GM19023 (cell line): ENCODE measurements at regions not wholly inside any gene's neighbourhood (a gene's known extent, or its start where the extent isn't known, plus 50 kb on each side); places are given as distances from the start of the nearest gene placed in this dataset.
"Not testable (repeated sequence)": the region's sequence is repeated elsewhere in the genome, so short reads cannot be mapped to it uniquely, and the experiment has no call there.

Experiments used
- ATAC-seq: cut with Tn5 transposase; IDR thresholded peaks from one replicate; pipeline ENCODE4 v1.9.1; 2021; ENCODE audit warnings: mild to moderate bottlenecking, moderate library complexity; ENCODE audit not compliant: unreplicated experiment

DNA sequence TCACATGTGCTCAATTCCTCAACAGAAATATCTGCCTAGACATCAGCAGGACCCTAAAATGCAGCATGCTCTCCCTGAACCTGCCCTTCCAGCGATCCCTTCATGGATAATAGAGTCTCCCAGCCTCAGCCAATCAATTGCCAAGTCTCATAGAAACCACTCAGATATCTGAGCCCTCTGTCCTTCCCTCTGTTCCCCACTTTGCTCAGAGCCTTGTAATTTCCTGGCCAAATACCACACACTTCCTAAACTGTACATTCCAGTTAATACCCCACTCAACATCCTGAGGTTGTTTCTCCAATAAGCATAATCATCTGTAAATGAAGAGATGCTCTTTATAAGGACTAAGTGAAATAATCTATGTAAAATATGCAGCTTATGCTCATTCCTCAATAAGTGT lies 59.3 kb upstream of the PTGFRN start:
- ATAC-seq = no peak

- ATAC-seq = not testable (repeated sequence)
These were observed 58.5 kb upstream of the PTGFRN start for GRCh38 chr1:116851189-116851588.

- no peak for ATAC-seq
These were observed 57.9 kb upstream of the PTGFRN start for GRCh38 chr1:116851846-116852245.

DNA sequence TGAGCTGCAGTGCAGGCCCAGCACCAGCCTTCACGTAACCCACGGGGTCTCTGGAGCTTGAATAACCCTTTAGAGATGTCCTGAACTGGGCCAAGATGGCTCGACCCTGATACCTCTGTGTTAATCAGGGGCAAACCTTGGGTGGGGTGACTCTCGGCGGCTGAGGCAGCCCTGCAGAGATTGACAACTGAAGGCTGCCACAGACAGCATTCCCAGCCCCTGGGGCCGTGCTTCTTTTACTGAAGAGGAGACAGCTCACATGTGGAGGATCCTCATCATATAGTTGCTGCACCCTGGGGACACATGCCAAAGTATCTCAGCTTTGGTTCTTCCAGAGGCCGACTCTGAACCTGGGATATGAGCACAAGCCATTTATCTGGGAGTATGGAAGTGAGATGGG lies 57.3 kb upstream of the PTGFRN start:
- no peak for ATAC-seq

DNA sequence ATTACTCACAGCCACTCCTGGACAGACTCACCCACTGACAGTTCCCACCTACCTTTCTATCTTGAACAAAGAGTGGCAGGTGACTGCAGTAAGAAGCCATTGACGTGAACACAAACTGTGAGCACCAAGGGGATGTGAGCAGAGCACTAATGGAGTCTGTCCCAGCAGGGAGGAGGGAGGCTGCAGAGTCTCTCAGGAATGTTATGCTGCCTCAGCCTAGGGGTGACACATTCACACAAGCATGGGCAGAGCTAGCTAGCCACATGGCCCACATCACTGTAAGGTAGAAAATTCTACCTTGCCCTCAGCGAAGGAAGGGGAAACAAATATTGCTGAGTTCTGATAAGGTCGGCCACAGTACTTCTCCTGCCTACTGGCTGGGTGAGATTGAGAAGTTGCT lies 56.8 kb upstream of the PTGFRN start:
- no peak for ATAC-seq

- no peak for ATAC-seq
These were observed 55.9 kb upstream of the PTGFRN start for GRCh38 chr1:116853680-116854402.

DNA sequence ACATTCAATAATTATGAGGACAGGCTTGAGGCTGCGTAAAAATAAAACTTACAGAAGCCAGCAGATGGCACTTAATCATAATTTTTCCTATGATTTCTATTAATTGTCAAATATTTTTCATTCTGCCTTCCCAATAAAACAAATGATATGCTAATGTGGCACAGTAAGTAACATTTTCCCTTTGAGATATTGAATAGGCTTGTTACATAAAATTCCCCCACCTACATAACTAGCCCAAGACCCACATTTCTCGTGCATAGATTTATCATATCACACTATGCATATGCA lies 55.4 kb upstream of the PTGFRN start:
- no peak for ATAC-seq

GRCh38 chr1:116854716-116855115 lies 55.0 kb upstream of the PTGFRN start:
- no peak for ATAC-seq

- no peak for ATAC-seq
These were observed 54.5 kb upstream of the PTGFRN start for GRCh38 chr1:116855191-116855619.

DNA sequence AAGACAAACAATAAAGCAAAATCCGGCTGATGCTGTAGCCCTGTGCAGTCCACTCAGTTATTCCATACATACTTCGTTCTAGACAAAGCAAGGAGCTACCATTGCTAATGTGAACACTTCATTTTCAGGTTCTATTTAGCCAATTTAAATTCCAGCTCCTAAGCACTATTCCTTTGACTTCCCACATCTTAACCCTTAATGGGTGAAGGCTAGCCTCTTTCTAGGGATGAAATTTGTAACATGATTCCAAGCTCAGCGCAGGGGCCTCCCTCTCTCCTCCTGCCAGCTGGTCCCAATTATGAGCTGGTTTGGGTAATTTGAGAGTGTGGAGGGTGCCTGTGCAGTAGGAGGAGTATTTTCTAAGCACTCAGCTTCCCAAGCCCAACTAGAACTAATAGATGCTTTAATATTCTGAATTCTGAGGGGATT lies 53.9 kb upstream of the PTGFRN start:
- ATAC-seq = no peak

- no peak for ATAC-seq
These were observed 53.4 kb upstream of the PTGFRN start for GRCh38 chr1:116856312-116856711.

DNA sequence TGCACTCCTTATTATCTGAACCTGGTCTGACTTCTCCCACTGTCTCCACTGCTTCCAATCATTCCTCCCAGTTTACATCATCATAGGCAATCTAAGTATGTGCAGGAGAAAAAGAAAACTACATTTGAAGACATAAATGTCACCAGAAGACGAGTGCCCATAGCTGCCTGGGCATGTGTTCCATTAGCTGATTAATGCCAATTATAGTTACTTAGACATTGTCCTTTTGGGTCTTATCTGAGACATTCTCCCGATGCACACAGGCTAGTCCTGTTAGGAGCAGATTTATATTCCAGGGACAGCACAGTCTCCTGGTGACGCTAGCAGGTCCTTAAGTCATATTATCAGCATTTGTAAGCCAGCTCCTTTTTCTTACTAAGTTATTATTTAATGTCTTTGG lies 52.6 kb upstream of the PTGFRN start:
- ATAC-seq = no peak
